ENCODE measurements at regions not wholly inside any gene's neighbourhood (a gene's known extent, or its start where the extent isn't known, plus 50 kb on each side); places are given as distances from the start of the nearest gene placed in this dataset.

GRCh38 chr11:15575409-15575808 is 460.7 kb downstream of the INSC start:
- ATAC-seq = no peak
- POLR2A ChIA-PET = no interaction called here

GRCh38 chr11:15576769-15577168 is 462.0 kb downstream of the INSC start:
- in situ Hi-C loops (cut with HindIII; ENCODE audit: low pct_unique_long_range_greater_than_20kb, low sequenced_read_pairs) = no loop called here
- CTCF ChIA-PET = no interaction called here
- Histone ChIP-seq H3K4me3 (ENCODE audit: low read depth in 2 of 2, low read length in 2 of 2) (no peak overlapping the region), H3K9me3 (ENCODE audit: control insufficient read depth, insufficient read depth, low read depth, low read length) (no peaks in the 10 kb centered on the region), H3K27ac (ENCODE audit: low read length) (no peak overlapping the region), H3K36me3 (ENCODE audit: control insufficient read depth, insufficient read depth, low read length) (no peaks in the 10 kb centered on the region), H3K27me3 (ENCODE audit: control insufficient read depth, insufficient read depth, low read length) (no peaks in the 10 kb centered on the region; the same call in 1 of the 2 replicates), H3K4me1 (ENCODE audit: control insufficient read depth, insufficient read depth, low read length) (no peaks in the 10 kb centered on the region)
- POLR2A ChIA-PET = no interaction called here
- ATAC-seq (no peak), DNase-seq (ENCODE audit: low read depth, low spot score) (no peak)
- no TSS peak for BruUV-seq (replicated peaks)
- intact Hi-C loops (cut with micrococcal nuclease; ENCODE audit: unreplicated experiment) = no loop called here
- no peak for TF ChIP-seq TCF7L2 (IDR thresholded peaks at IDR 0.05; ENCODE audit: low read depth, low read length)
- TF ChIP-seq REST (IDR thresholded peaks at IDR 0.05; ENCODE audit: insufficient read depth in 1 of 2, low read depth in 2 of 2, low read length in 1 of 2) = no peak
- TF ChIP-seq, protein P1, sequence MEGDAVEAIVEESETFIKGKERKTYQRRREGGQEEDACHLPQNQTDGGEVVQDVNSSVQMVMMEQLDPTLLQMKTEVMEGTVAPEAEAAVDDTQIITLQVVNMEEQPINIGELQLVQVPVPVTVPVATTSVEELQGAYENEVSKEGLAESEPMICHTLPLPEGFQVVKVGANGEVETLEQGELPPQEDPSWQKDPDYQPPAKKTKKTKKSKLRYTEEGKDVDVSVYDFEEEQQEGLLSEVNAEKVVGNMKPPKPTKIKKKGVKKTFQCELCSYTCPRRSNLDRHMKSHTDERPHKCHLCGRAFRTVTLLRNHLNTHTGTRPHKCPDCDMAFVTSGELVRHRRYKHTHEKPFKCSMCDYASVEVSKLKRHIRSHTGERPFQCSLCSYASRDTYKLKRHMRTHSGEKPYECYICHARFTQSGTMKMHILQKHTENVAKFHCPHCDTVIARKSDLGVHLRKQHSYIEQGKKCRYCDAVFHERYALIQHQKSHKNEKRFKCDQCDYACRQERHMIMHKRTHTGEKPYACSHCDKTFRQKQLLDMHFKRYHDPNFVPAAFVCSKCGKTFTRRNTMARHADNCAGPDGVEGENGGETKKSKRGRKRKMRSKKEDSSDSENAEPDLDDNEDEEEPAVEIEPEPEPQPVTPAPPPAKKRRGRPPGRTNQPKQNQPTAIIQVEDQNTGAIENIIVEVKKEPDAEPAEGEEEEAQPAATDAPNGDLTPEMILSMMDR (IDR thresholded peaks at IDR 0.05) = no peak

More at GRCh38 chr11:15575409-15575808, 460.7 kb downstream of the INSC start:
- in situ Hi-C loops (cut with HindIII; ENCODE audit: low pct_unique_long_range_greater_than_20kb, low sequenced_read_pairs) = no loop called here
- Histone ChIP-seq H3K27me3 (ENCODE audit: control insufficient read depth, insufficient read depth, low read length) (no peaks in the 10 kb centered on the region; the same call in 1 of the 2 replicates), H3K9me3 (ENCODE audit: control insufficient read depth, insufficient read depth, low read depth, low read length) (no peaks in the 10 kb centered on the region), H3K27ac (ENCODE audit: low read length) (no peak overlapping the region), H3K36me3 (ENCODE audit: control insufficient read depth, insufficient read depth, low read length) (no peaks in the 10 kb centered on the region), H3K4me1 (ENCODE audit: control insufficient read depth, insufficient read depth, low read length) (no peaks in the 10 kb centered on the region), H3K4me3 (ENCODE audit: low read depth in 2 of 2, low read length in 2 of 2) (no peak overlapping the region)
- no peak for DNase-seq (ENCODE audit: low read depth, low spot score)
- no TSS peak for BruUV-seq (replicated peaks)
- intact Hi-C loops (cut with micrococcal nuclease; ENCODE audit: unreplicated experiment) = no loop called here
- TF ChIP-seq SIN3A (IDR thresholded peaks at IDR 0.05; ENCODE audit: borderline replicate concordance, insufficient read depth, low read depth, low read length) (no peak), POLR2AphosphoS5 (IDR thresholded peaks at IDR 0.05; ENCODE audit: low read depth, low read length) (no peak), REST (IDR thresholded peaks at IDR 0.05; ENCODE audit: insufficient read depth in 1 of 2, low read depth in 2 of 2, low read length in 1 of 2) (no peak), TCF7L2 (IDR thresholded peaks at IDR 0.05; ENCODE audit: low read depth, low read length) (no peak)
- TF ChIP-seq, protein P1 (IDR thresholded peaks at IDR 0.05) = no peak
- CTCF ChIA-PET = no interaction called here

Data from Panc1 (cell line).